Fibroblast of upper back skin (primary cell): ENCODE measurements at regions not wholly inside any gene's neighbourhood (a gene's known extent, or its start where the extent isn't known, plus 50 kb on each side); places are given as distances from the start of the nearest gene placed in this dataset.
"Not testable (repeated sequence)": the region's sequence is repeated elsewhere in the genome, so short reads cannot be mapped to it uniquely, and the experiment has no call there.

Experiments
- DNase-seq: peaks from one replicate; pipeline ENCODE4 v3.0.0-alpha.2; 2013

DNA sequence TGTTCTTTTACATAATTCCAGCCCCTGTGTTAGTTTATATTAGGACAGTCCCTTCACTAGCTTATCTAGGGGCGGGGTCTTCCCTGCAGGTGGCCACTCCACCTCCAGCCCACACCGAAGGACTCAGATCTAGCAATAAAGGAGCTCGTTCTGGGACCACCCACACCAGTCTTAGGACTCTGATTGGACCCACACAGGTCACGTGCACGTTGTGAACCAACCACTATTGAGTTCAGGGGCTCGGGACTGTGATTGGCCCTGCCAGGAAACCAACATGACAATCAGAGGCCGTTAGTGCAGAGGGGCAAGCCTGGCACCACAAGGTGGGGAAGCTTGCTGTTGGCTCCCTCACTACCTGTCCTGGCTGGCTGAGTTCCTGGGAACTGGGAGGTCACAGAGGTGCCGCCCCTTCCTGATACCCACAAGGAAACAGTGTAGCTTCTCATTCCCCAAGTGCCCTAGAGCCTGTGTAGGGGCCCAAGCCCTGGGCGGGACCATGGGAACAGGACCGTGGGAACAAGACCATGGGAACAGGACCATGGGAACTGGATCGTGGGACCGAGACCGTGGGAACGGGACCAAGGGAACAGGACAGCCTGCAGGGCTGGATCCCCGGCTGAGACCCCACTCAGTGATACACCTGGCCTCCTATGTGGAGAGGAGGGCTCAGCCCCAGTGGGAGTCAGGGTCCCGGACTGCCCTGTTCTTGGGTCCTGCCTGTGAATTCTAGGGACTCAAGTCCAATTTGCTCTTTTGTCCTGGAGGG, 297.8 kb downstream of the ADGRD1 start:
- DNase-seq, result no peak

DNA sequence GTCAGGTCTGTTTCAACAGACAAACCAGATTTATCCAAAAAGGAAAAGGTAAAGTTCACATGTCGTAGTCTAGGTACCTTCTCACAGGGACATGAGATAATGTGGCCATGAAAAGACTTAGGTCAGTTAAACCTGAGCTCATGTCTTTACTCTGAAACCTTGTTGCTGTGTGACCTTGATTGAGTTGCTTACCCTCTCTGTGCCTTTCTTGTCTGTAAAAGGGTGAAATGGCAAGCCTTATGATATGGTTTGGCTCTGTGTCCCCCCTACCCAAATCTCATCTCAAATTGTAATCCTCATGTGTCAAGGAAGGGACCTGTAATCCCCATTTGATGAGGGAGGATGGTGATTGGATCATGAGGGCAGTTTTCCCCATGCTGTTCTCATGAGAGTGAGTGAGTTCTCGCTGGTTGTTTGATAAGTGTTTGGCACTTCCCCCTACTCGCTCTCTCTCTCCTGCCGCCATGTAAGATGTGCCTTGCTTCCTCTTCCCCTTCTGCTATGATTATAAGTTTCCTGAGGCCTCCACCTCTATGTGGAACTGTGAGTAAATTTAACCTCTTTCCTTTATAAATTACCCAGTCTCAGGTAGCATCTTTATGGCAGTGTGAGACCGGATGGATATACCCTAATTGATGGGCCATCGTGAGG, 299.8 kb downstream of the ADGRD1 start:
- DNase-seq, result no peak

DNA sequence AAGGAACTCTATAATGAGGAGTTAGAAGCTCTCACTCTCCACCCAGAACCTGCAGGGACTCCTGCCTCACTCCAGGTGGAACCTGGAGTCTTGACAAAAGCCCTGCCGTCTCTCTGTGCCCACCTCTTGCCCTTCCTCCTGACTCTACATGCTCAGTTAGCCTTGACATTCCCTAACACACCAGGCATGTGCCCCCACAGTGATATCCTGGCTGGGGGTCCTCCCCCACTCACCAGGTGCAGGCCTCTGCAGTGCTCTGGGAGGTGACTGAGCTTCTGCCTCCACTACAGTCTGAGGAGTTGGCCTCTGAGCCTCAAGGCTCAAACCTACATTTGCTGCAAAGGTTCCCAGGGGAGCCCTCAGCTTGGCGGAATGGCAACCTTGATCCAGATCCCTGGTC, 300.7 kb downstream of the ADGRD1 start:
- no peak for DNase-seq

DNA sequence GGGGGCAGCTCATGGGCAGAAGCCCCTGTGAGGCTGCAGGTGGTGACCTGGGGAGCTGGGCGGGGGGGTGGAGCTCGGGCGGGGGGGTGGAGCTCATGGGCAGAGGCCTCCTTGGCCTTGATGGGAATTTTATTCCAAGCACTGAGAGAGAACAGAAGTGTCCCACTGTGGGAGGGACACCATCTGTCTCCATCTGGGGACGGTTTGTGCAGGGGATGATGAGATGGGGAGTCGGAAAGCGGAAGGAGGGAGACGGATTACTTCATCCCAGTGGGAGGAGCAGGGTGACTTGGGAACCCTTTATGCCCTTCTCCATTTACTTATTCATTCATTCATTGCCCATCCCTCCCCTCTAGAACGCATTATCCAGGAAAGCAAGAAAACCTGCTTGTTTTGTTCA, 304.7 kb downstream of the ADGRD1 start:
- DNase-seq, result no peak

DNA sequence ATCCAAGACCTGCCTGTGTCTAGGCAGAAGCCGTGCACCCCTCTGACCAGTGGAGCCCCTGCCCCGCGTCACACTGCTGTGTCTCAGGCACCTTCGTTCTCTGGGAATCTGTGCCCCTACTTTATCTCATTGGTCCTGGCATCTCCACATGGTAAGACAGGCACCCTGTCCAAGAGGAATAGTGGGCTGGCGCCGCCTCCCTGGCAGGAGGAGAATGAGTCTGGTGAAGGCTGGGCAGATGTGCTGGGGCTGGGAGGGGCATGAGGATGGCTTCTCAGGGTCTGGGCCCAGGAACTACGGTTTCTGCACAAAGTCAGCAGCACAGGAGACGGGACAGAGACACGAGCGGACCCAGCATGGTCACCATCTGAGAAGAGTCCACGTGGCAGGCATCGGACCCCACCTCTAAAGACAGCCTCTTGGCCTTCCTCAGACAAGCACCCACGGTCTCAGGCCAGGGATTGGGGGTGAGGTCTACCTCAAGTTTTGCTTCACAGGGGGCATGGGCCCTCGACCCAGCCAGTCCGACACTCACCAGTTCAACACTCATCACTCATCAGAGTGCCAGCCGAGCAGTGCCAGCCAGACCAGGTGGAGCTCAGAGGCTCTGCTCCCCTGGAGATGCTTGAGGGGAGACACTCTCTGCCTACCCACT, 306.7 kb downstream of the ADGRD1 start:
- no peak for DNase-seq

DNA sequence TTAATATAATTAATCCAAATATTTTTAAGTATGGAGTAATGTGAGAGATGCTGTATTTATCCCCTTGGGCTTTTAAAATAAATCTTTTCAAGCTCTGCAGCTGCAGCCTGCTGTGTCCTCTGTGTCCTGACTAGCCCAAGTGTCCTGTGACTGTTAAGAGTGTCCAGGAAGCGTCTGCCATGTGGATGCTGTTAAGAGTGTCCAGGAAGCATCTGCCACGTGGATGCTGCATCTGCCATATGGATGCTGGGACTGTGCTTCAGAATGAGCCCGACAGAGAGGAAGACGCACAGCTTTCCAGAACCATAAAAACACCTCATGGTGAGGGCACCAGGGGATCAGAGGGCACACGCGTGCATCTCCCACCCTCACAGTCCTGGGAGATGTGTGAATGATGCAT, 307.2 kb downstream of the ADGRD1 start:
- DNase-seq, result no peak

DNA sequence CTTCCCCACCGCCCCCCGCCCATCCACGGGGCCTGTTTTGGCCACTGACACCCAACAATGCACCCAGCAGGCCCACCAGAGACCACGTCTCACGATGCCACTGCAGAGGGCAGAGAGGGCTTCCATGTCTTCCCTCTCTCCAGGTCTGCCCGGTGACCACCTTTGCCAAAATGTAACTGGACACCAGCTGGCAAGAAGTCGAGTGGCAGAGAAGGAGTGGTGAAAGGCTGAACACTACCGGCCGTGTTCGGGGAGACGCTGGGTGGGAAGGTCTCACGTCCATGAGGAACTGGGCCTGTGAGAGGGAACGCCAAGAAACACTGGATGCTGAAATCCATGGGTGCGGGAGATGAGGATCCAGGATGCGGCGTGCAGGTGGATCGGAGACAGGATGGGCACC, 308.2 kb downstream of the ADGRD1 start:
- no peak for DNase-seq

DNA sequence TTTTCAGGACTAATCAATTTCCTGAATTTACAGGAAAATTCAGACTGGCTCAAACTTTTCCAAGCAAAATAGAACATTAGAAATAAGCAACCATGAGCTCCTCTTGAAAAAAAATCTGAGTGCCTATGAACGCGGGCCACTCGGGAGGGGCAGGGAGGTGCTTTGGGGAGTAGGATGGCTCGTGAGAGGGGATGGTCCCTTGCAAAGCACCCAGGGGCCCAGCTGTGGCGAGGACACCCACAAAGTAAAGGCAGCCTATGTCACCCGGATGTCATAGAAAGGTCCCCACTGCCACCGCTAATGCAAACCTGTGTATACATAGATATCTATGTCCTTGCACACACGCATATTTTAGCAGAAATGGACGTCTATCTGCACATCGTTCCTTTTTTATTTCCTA, 309.9 kb downstream of the ADGRD1 start:
- DNase-seq, result no peak

DNA sequence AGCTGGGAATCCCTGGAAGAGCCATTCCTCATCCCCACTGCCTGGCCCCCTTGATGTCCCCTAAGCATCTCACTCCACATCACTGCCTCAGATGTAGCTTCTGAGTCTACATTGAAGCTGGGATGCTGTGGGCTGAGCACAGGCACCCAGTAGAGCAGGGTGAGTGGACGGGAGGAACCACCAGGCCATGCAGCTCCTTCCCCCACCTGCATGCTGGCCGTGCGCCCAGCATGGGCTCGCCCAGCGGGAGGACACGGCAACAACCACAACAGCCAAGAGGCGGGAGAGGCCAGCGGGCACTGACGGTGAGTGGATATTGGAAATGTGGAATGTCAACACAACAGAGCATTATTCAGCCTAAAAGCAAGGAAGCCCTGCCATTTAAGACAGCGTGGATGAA, 310.9 kb downstream of the ADGRD1 start:
- DNase-seq, result no peak

DNA sequence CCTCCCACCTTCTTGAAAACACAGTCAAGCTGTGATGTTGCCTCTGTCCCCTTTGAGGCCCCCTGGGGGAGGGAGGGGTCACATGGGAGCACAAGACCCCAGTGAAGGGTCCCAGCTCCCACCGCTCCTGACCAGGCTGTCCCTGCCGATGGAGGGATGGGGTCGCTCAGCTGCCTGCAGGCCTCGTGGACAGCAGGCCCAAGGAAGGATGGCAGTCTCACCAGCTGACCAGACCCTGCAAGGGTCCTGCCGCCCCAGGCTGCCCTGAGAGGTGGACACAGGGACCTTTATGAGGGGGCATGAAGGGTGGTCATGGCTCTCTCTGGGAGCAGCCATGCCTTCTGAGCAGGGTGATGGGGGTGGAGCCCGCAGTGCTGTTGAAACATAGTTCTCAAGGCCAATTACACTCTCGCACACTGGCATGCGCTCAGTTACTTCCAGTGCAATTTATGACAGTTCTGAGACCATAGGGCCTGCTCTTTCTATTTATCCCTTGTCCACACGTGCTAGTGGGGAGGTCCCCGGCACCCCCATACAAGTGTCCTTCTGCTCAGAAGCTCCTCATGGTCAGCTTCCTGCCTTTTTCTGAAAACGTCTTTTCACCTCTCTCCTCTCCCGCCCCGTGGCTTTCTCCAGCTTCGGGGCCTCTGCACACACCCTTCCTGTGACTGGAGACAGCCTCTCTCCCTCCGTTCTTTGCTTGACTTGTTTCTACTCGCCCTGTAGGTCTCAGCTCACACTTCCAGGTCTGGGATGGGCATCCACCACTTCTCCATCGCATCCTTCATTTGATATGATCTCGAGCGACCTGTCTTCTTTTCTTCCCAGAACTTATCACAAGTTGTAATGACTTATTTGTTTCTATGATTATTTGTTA, 313.1 kb downstream of the ADGRD1 start:
- DNase-seq, result no peak

DNA sequence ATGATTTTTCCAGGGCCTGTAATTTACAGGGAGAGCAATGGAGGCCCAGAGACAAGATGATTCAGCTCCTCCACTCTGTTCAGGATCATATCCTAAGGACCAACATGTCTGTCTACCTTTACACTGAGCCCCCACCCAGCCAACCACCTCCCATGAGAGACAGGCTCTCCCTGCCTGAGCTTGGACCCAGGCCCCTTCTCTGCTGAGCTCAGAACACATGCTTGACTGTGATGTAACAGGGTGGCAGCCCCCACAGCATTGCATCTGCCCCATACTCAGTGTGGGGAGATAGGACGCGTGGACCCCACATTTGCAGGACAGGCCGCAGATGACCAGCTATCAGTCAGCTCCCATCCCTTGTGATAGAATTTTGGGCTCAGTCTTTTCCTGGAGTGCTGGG, 313.9 kb downstream of the ADGRD1 start:
- no peak for DNase-seq

DNA sequence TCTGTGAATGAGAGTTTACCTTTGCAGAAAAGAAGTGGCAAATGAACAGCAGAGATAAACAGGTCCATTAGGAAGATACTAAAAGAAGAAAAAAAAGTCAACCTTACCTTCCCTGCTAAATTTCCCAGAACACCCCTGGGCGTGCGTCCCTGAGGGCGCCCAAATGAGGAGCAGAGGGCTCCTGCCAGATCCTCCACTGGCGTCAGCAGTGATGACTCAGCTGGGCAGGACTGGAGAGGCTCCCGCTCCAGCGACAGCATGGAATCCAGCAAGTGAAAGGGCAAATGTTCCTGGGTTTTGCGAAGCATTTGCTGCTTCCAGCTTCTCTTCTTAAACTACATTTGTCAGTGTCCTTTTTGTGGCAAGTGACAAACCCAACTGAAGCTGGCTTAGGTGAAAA, 314.4 kb downstream of the ADGRD1 start:
- not testable (repeated sequence) for DNase-seq

DNA sequence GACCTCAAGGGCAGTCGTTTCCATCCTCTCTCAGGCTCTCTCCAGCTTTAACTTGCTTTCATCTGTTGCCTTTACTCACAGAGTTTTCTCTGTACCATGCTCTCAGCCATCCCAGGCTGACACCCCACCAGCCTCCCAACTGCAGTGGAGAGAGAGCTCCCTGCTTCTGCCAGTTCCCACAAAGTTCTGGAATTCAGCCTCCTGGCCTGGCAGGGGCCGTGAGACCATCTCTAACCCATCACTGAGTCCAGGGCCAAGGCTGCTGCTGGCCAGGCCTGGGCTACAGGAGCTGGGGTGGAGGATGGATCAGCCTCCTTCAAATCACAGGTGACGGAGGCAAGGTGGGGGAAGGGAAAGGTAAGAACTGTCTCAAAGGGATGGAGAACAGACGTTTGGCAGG, 314.9 kb downstream of the ADGRD1 start:
- DNase-seq, result not testable (repeated sequence)

DNA sequence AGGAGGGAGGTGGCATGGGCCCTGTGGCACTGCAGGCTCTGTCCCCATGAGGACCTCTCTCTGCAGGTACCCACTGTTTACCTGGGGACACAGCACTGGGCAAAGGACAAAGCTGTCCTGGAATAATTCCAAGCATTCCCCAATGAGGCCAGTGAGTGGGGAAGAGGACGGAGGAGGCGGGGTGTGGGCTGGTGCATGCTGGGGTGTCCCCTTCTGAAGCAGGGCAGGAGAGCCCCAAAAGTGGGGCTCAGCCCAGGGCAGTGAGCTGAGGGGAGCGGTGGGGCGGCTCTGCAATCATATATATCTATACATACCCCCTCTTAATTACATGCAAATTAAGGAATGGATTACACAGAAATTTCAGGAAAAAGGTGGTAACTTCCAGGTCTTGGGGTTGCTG, 315.8 kb downstream of the ADGRD1 start:
- DNase-seq, result no peak

DNA sequence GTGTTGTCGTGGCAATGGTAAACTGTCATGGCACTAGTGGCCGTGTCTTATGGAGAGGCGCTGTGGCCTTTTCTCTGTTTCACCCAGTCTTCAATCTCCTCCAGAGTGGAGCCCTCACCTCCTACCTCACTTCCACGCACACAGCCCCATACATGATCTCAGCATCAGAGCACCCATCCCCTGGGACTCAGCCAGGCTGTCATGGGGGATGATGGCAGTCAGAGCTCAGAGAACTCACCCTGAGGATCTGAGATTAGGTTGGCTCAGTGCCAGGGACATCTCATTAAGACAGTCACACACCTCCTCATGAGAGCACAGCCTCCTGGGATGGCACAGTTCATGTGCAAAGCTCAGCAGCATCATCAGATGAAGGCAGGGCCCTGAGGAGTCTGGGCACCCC, 316.3 kb downstream of the ADGRD1 start:
- not testable (repeated sequence) for DNase-seq

DNA sequence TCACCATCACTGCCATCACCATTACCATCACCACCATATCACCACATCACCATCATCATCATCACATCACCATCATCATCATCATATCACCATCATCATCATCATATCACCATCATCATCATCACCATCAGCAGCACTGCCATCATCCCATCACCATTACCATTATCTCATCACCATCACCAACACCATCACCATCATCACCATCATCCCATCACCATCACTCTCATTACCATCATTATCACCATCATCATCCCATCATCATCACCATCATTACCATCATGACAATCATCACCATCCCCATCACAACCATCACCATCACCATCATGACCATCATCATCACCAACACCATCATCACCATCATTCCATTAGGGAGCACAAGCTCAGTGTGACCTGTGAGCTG, 318.0 kb downstream of the ADGRD1 start:
- DNase-seq, result no peak

DNA sequence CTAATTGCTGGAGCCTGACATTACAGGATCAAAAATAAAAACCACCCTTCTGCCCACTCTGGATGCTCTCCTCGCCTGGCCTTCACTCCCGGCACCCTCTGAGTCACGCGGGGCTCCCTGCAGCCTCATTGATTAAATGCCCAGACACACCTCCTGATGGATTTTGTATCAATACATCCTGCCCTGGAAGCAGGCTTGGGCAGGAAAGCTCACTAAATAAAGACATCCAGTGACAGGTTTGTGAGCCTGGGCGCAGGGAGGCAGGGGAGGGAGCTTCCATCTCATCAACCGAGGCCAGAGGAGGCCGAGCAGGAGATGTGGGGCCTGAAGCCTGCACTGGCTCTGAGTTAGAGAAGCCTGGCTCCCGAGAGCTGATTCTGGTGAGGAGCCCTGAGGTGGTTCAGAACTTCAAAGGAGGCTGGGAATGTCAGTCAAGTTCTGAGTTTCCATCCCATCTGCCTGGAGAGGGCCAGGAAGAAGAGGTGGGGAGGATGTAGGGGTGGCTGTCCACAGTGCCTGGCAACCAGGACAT, 318.6 kb downstream of the ADGRD1 start:
- not testable (repeated sequence) for DNase-seq

DNA sequence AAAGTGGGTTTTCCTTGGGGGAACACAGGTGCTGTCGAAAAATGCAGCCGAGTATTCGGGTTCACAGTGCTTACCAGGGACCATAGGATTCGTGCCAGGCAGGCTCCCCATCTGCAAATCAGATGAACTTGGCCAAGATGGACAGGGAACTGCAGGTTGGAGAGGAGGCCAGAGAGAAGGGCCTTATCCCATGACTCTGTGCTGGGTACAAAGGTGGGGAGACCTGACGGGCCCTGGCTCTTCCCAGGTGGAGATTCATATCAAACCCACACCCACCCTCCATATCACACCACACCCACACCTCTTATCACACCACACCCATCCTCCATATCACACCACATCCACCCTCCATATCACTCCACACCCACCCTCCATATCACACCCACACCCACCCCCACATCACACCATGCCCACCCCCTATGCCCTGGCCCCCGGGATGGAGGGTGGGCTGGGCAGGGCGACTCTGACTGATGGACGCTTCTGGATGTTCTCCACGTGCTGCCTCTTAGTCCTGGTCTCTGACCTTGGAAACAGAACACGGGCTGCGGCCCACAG, 319.7 kb downstream of the ADGRD1 start:
- no peak for DNase-seq

DNA sequence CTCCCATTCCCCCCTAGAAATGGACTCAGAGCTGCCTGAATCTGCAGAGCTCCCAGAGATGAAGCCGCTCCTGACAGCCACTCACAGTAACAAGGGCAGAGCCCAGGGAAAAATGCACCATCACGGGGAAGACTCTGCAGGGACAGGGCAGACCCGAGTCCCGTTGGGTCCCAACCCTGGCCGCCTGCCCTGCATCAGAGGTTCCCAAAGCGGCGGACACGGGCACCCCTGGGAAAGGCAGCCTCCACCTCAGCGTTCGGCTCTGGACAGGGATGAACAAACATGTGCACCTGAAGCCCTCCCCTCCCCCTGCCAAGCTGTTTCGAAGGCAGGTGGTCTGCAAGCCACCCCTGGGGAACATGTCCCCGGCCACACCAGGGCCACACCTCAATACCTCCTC, 320.4 kb downstream of the ADGRD1 start:
- no peak for DNase-seq

DNA sequence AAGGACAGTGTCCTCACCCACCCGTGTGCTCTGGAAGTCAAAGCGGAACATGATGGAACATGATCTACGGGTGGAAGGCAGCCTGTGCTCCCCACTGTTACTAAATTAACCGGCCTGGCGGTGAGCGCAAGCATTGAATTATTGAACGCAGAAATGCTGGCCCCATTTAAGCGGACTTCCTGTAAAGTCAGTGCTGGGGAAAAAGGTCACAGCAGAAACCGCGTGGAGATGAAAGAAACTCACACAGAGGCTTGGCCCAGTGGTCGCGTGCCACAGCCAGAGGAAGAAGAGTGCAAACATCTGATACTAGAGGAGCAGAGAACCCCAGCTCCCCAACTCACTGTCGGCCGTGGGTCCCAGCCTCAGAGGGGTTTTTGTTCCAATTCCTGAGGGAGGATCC, 321.2 kb downstream of the ADGRD1 start:
- DNase-seq, result no peak

DNA sequence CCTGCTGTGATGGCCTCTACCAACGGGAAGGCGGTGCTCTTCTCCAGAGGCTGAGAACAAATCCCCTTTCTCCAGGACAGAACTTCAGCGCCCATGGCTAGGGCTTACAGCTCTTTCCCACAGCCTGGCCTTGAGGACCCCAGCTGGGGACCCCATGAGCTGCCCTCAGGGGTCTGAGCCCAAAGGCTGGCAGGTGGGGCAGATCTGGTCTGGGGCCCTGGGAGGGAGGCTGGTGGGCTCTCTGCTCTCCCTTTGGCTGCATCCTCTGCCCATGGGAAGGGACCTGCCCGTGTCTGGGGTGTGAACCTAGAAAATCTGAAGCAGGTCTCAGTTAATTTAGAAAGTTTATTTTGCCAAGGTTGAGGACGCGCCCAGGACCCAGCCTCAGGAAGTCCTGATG, 322.1 kb downstream of the ADGRD1 start:
- no peak for DNase-seq

DNA sequence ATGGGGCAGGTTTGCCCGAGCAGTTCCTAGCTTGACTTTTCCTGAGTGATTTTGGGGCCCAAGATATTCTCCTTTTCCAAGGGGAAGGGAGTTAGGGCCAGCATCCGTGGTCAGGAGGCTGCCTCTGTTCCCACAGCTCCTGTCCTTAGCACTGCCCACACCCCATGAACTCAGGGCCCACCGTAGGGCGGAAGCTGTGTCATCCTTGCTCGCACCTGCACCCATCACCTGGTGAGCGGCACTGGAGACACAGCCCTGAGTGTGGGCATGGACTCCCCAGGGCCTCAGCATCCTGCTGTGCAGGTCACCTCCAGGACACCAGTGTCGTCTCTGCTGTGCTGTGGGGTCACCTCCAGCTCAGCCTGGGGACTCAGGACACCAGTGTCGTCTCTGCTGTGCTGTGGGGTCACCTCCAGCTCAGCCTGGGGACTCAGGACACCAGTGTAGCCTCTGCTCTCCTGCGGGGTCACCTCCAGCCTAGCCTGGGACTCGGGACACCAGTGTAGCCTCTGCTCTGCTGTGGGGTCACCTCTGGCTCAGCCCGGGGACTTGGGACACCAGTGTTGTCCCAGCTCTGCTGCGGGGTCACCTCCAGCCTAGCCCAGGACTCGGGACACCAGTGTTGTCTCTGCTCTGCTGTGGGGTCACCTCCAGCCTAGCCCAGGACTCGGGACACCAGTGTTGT, 322.9 kb downstream of the ADGRD1 start:
- no peak for DNase-seq
